ENCODE measurements at regions not wholly inside any gene's neighbourhood (a gene's known extent, or its start where the extent isn't known, plus 50 kb on each side); places are given as distances from the start of the nearest gene placed in this dataset.

- Mint-ChIP-seq H3K9me3 (peaks cover 11 to 26% of the 10 kb centered on the region in 2 donors), H3K4me1 (no peaks in the 10 kb centered on the region), H3K27me3 (ENCODE audit: low read depth in 2 of 2) (no peaks in the 10 kb centered on the region), H3K27ac (no peak overlapping the region), H3K36me3 (peaks cover 7% of the 10 kb centered on the region), H3K4me3 (no peak overlapping the region)
- ATAC-seq (no peak), DNase-seq (no peak)
- TF ChIP-seq CTCF (IDR thresholded peaks at IDR 0.05) = no peak
- Histone ChIP-seq H3K27me3 (ENCODE audit: control insufficient read depth, insufficient read depth, low read length) (no peaks in the 10 kb centered on the region), H3K4me1 (ENCODE audit: control insufficient read depth, insufficient read depth, low read length) (no peaks in the 10 kb centered on the region), H3K36me3 (ENCODE audit: control insufficient read depth, insufficient read depth, low read length) (no peaks in the 10 kb centered on the region), H3K9me3 (ENCODE audit: control insufficient read depth, insufficient read depth, low read length) (no peaks in the 10 kb centered on the region), H3K27ac (ENCODE audit: low read length) (no peak overlapping the region), H3K4me3 (ENCODE audit: low read length) (no peak overlapping the region)
- no CpG with 5 or more reads among the region's 1 CpG for WGBS (ENCODE audit: insufficient coverage)
- intact Hi-C loops (cut with micrococcal nuclease) = no loop called here
These were observed 1178.5 kb upstream of the MIR17HG start for GRCh38 chr13:90168953-90169352.

DNA sequence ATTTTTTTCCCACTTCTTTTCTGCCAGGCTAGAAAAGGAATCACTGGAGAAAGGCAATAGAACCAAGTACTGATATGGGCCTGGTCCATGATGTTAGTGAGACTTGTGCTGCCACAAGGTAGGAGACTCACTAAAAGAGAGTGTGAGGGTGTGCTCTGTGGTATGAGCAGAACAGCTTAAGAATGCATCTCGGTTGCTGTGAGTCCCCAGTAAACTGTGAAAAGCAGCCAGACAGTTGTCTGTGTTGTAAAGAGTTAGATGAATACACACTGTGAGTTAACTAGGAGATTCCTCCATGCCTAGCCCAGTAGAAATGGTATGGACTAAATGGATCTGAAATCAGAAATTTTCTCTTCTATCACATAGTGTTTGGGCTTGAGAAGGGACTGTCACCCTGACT is 1177.3 kb upstream of the MIR17HG start:
- peaks cover 11 to 19% of the 10 kb centered on the region in 2 donors for H3K9me3 Mint-ChIP-seq
- no peak for TF ChIP-seq CTCF (IDR thresholded peaks at IDR 0.05)
- Histone ChIP-seq H3K27me3 (ENCODE audit: control insufficient read depth, insufficient read depth, low read length) (no peaks in the 10 kb centered on the region), H3K9me3 (ENCODE audit: control insufficient read depth, insufficient read depth, low read length) (no peaks in the 10 kb centered on the region), H3K36me3 (ENCODE audit: control insufficient read depth, insufficient read depth, low read length) (no peaks in the 10 kb centered on the region), H3K4me3 (ENCODE audit: low read length) (no peak overlapping the region), H3K27ac (ENCODE audit: low read length) (no peak overlapping the region), H3K4me1 (ENCODE audit: control insufficient read depth, insufficient read depth, low read length) (no peaks in the 10 kb centered on the region)
- WGBS (ENCODE audit: insufficient coverage) = 78% methylated on average over 1 of the region's 1 CpG
- no peak overlapping the region for H3K4me3 Mint-ChIP-seq
- H3K4me1 Mint-ChIP-seq = no peaks in the 10 kb centered on the region
- no peak for DNase-seq
- no peak overlapping the region for H3K27ac Mint-ChIP-seq
- peaks cover 7% of the 10 kb centered on the region for H3K36me3 Mint-ChIP-seq
- no peaks in the 10 kb centered on the region for H3K27me3 Mint-ChIP-seq (ENCODE audit: low read depth in 2 of 2)
- intact Hi-C loops (cut with micrococcal nuclease) = no loop called here
- no peak for ATAC-seq

DNA sequence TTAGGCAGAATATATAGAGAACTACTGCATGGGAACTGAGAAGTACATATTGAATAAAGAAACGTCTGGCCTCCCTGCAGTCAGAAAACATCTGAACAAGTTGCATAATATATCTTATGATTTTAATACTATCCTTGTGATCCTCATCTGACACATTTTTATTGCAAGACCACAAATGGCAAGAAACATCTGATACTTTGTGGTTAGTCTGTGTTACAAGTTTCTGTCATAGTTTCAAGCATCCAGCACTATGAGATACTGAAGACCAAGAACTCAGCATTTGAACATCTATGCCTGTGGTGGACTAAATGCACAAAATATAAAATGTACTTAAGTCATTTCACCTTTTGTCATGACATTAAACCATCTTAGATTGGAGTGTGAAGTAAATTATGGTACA is 1175.8 kb upstream of the MIR17HG start:
- WGBS (ENCODE audit: insufficient coverage) = no CpG with 5 or more reads among the region's 1 CpG
- DNase-seq = no peak
- Histone ChIP-seq H3K4me3 (ENCODE audit: low read length) (no peak overlapping the region), H3K36me3 (ENCODE audit: control insufficient read depth, insufficient read depth, low read length) (no peaks in the 10 kb centered on the region), H3K27me3 (ENCODE audit: control insufficient read depth, insufficient read depth, low read length) (no peaks in the 10 kb centered on the region), H3K4me1 (ENCODE audit: control insufficient read depth, insufficient read depth, low read length) (no peaks in the 10 kb centered on the region), H3K27ac (ENCODE audit: low read length) (no peak overlapping the region), H3K9me3 (ENCODE audit: control insufficient read depth, insufficient read depth, low read length) (peaks cover 5% of the 10 kb centered on the region)
- H3K4me1 Mint-ChIP-seq = no peaks in the 10 kb centered on the region
- H3K27me3 Mint-ChIP-seq (ENCODE audit: low read depth in 2 of 2) = no peaks in the 10 kb centered on the region
- H3K4me3 Mint-ChIP-seq = no peak overlapping the region
- intact Hi-C loops (cut with micrococcal nuclease) = no loop called here
- peaks cover 7% of the 10 kb centered on the region for H3K36me3 Mint-ChIP-seq
- H3K27ac Mint-ChIP-seq = no peak overlapping the region
- no peak for TF ChIP-seq CTCF (IDR thresholded peaks at IDR 0.05)
- no peak for ATAC-seq
- peaks cover 7 to 19% of the 10 kb centered on the region in 2 donors for H3K9me3 Mint-ChIP-seq

- Mint-ChIP-seq H3K4me1 (no peaks in the 10 kb centered on the region), H3K27ac (no peak overlapping the region), H3K27me3 (ENCODE audit: low read depth in 2 of 2) (no peaks in the 10 kb centered on the region), H3K9me3 (peaks cover 2 to 10% of the 10 kb centered on the region in 2 donors), H3K4me3 (no peak overlapping the region), H3K36me3 (peaks cover 8% of the 10 kb centered on the region)
- ATAC-seq (no peak), DNase-seq (no peak)
- Histone ChIP-seq H3K27me3 (ENCODE audit: control insufficient read depth, insufficient read depth, low read length) (no peaks in the 10 kb centered on the region), H3K36me3 (ENCODE audit: control insufficient read depth, insufficient read depth, low read length) (no peaks in the 10 kb centered on the region), H3K4me1 (ENCODE audit: control insufficient read depth, insufficient read depth, low read length) (no peaks in the 10 kb centered on the region), H3K27ac (ENCODE audit: low read length) (no peak overlapping the region), H3K9me3 (ENCODE audit: control insufficient read depth, insufficient read depth, low read length) (peaks cover 5% of the 10 kb centered on the region), H3K4me3 (ENCODE audit: low read length) (no peak overlapping the region)
- intact Hi-C loops (cut with micrococcal nuclease) = no loop called here
- 83% methylated on average over 1 of the region's 1 CpG for WGBS (ENCODE audit: insufficient coverage)
- TF ChIP-seq CTCF (IDR thresholded peaks at IDR 0.05) = no peak
These were observed 1170.0 kb upstream of the MIR17HG start for GRCh38 chr13:90177512-90177911.
